ENCODE measurements at regions not wholly inside any gene's neighbourhood (a gene's known extent, or its start where the extent isn't known, plus 50 kb on each side); places are given as distances from the start of the nearest gene placed in this dataset.
A peak's percentile ranks its signal among the peaks of the same experiment; 100 is the strongest.

DNA sequence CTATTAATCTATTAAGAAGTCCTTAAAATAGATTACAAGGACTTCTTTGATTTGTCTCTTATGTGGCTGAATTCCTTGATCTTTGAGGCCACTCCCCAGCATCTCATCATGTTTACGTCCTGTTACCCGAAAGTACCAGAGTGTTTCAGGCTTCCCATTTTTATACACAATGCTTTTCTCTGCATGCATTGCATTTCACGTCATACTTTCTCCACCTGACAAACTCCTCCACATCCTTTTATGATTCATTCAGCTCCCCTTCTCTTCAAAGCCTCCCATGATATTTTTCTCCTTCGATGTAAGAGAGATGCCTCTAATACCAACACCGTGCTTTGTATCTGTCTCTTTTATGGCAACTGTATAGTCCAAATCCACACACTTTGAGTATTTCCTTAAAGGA, 379.0 kb upstream of the CRIM1 start:
- DNase-seq (no peak), ATAC-seq (peak in 1 of 4 donors; percentile 33)
- H3K27ac ChIP-seq = peak overlapping the region in 2 of 12 donors; percentile 10 to 11
- no peaks in the 10 kb centered on the region for H3K9me3 ChIP-seq
- no peaks in the 10 kb centered on the region for H3K27me3 ChIP-seq
- H3K4me3 ChIP-seq = no peak overlapping the region
- intact Hi-C loops (cut with DNase I) = loop anchor here in 2 of 10 donors (10.0 kb wide), 2 partner anchors 348 to 688 kb away; no protein-coding TSS in a partner anchor
- 59 to 72% (median 66%) methylated on average over 5 of the region's 5 CpGs for WGBS, 4 donors
- TF ChIP-seq POLR2A (IDR thresholded peaks at IDR 0.05) = no peak
- TF ChIP-seq, protein P1, sequence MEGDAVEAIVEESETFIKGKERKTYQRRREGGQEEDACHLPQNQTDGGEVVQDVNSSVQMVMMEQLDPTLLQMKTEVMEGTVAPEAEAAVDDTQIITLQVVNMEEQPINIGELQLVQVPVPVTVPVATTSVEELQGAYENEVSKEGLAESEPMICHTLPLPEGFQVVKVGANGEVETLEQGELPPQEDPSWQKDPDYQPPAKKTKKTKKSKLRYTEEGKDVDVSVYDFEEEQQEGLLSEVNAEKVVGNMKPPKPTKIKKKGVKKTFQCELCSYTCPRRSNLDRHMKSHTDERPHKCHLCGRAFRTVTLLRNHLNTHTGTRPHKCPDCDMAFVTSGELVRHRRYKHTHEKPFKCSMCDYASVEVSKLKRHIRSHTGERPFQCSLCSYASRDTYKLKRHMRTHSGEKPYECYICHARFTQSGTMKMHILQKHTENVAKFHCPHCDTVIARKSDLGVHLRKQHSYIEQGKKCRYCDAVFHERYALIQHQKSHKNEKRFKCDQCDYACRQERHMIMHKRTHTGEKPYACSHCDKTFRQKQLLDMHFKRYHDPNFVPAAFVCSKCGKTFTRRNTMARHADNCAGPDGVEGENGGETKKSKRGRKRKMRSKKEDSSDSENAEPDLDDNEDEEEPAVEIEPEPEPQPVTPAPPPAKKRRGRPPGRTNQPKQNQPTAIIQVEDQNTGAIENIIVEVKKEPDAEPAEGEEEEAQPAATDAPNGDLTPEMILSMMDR (IDR thresholded peaks at IDR 0.05) = no peak
- peaks cover 0 to 3% (median 0%) of the 10 kb centered on the region in 12 donors for H3K4me1 ChIP-seq
- H3K36me3 ChIP-seq = no peaks in the 10 kb centered on the region

DNA sequence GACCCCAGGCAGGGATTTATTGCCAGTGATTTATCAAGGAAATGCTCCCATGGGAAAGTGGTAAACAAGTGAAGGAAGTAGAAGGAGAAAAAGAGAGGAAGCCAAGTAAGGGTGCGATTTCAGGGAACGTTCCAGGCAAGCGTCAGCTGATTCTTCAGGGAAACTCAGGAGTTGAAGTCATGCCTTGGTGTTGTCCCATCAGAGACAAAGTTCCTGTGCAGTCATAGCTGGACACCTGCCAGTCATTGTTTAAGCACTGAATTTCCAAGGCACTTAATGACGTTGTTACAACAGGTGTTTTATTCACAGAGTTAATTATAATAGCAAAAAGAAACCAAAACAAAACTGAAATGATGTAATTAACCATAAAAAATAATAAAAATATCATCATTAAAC, 381.8 kb upstream of the CRIM1 start:
- peaks cover 0 to 3% (median 0%) of the 10 kb centered on the region in 12 donors for H3K4me1 ChIP-seq
- ATAC-seq = peak in 3 of 4 donors; percentile 66 to 96 (median 78)
- 24 to 47% (median 29%) methylated on average over 4 of the region's 4 CpGs for WGBS, 4 donors
- H3K27me3 ChIP-seq = no peaks in the 10 kb centered on the region
- H3K36me3 ChIP-seq = no peaks in the 10 kb centered on the region
- DNase-seq = peak in 4 of 5 donors; percentile 47 to 82 (median 73)
- intact Hi-C loops (cut with DNase I) = loop anchor here in 3 of 10 donors (5.0 to 10.0 kb wide), 3 partner anchors 349 to 691 kb away; no protein-coding TSS in a partner anchor
- H3K9me3 ChIP-seq = no peaks in the 10 kb centered on the region
- peak overlapping the region in 11 of 12 donors; percentile 21 to 86 (median 59) for H3K27ac ChIP-seq
- TF ChIP-seq, protein P1 (IDR thresholded peaks at IDR 0.05) = no peak
- no peak for TF ChIP-seq POLR2A (IDR thresholded peaks at IDR 0.05)
- H3K4me3 ChIP-seq = no peak overlapping the region

DNA sequence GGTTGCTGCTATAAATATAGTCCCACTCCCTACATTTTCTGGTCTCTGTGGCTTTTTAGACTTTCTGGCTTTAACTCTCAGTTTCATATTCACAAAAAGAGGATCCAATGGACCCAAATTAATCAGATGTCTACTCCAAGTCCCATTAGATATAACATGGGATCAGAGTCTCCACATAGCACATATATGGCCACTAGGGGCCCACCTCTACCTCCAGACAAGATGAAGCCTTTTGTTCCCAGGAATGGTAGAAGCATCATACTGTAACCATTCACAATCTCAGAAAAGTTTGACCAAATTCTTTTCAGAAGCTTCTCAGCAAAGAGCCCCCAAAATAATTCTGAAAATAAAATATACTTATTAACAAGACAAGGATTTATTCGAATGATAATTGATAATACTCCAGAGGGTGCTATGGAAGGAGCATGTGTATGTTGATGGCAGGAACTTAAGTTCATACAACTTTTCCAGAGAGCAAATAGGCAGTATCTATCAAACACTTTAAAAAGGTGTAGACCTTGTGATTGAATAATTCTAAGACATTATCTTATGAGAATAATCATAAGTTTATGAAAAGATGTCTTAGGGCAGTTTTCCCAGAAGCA, 382.3 kb upstream of the CRIM1 start:
- intact Hi-C loops (cut with DNase I) = loop anchor here in 3 of 10 donors (5.0 to 10.0 kb wide), 3 partner anchors 349 to 692 kb away; no protein-coding TSS in a partner anchor
- Histone ChIP-seq H3K27me3 (no peaks in the 10 kb centered on the region), H3K36me3 (no peaks in the 10 kb centered on the region), H3K27ac (peak overlapping the region in 11 of 12 donors; percentile 21 to 86 (median 59)), H3K9me3 (no peaks in the 10 kb centered on the region), H3K4me3 (no peak overlapping the region), H3K4me1 (peaks cover 0 to 3% (median 0%) of the 10 kb centered on the region in 12 donors)
- whole genome bisulfite sequencing, 4 donors = 13 to 24% (median 16%) methylated on average over 1 of the region's 1 CpG
- DNase-seq (no peak), ATAC-seq (peak in 2 of 4 donors; percentile 54 to 81)
- TF ChIP-seq POLR2A (IDR thresholded peaks at IDR 0.05) = no peak
- TF ChIP-seq, protein P1 (IDR thresholded peaks at IDR 0.05) = peak; percentile 24 to 57 (median 42)

DNA sequence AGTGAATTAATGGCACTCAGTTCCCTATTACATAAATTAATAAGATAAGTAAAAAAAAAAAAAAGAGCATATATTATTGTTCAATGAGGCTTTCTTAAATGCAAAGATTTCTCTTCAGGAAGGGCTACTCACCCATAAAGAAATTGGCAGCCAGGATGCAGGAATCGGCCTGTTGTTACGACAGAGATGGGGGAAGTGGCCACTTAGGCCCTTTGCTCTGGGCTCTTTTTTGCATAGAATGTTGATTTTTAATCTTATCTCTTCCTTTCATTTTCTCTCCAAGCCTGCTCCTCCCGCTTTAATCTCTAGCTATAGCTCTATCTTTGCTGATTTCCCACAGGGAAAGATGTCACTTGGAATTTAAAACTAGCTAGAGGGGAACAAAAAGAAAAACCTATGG, 391.8 kb upstream of the CRIM1 start:
- ATAC-seq = no peak
- TF ChIP-seq, protein P1 (IDR thresholded peaks at IDR 0.05) = no peak
- no peak for TF ChIP-seq POLR2A (IDR thresholded peaks at IDR 0.05)
- Histone ChIP-seq H3K9me3 (peaks cover 0 to 17% (median 0%) of the 10 kb centered on the region in 12 donors), H3K4me3 (no peak overlapping the region), H3K27ac (no peak overlapping the region), H3K36me3 (no peaks in the 10 kb centered on the region), H3K27me3 (no peaks in the 10 kb centered on the region), H3K4me1 (no peaks in the 10 kb centered on the region)
- intact Hi-C loops (cut with DNase I) = no loop called here
- WGBS, 4 donors = 30 to 38% (median 37%) methylated on average over 3 of the region's 3 CpGs
- DNase-seq = no peak
